ENCODE measurements at regions not wholly inside any gene's neighbourhood (a gene's known extent, or its start where the extent isn't known, plus 50 kb on each side); places are given as distances from the start of the nearest gene placed in this dataset.
"Not testable (repeated sequence)": the region's sequence is repeated elsewhere in the genome, so short reads cannot be mapped to it uniquely, and the experiment has no call there.

GRCh38 chr3:34567266-34567665 is 768.8 kb downstream of the PDCD6IP start:
- no peak for DNase-seq

- DNase-seq: no peak
Measured at GRCh38 chr3:34568766-34569165, 770.3 kb downstream of the PDCD6IP start.

GRCh38 chr3:34569437-34569836 is 771.0 kb downstream of the PDCD6IP start:
- DNase-seq: no peak

GRCh38 chr3:34570916-34571705 is 772.7 kb downstream of the PDCD6IP start:
- DNase-seq: no peak

GRCh38 chr3:34571714-34572113 is 773.3 kb downstream of the PDCD6IP start:
- DNase-seq: no peak

GRCh38 chr3:34575776-34576175 is 777.3 kb downstream of the PDCD6IP start:
- DNase-seq: no peak

GRCh38 chr3:34582055-34582454 is 783.6 kb downstream of the PDCD6IP start:
- DNase-seq: no peak

- DNase-seq: no peak
Measured at GRCh38 chr3:34583451-34583850, 785.0 kb downstream of the PDCD6IP start.

GRCh38 chr3:34584971-34585370 is 786.5 kb downstream of the PDCD6IP start:
- DNase-seq: no peak

- no peak for DNase-seq
Measured at GRCh38 chr3:34599595-34599994, 801.2 kb downstream of the PDCD6IP start.

GRCh38 chr3:34619990-34620389 is 821.6 kb downstream of the PDCD6IP start:
- DNase-seq: no peak

GRCh38 chr3:34626699-34627098 is 828.3 kb downstream of the PDCD6IP start:
- no peak for DNase-seq

- DNase-seq: no peak
Measured at GRCh38 chr3:34634939-34635338, 836.5 kb downstream of the PDCD6IP start.

- no peak for DNase-seq
Measured at GRCh38 chr3:34635352-34635850, 837.0 kb downstream of the PDCD6IP start.

GRCh38 chr3:34646911-34647460 is 848.6 kb downstream of the PDCD6IP start:
- no peak for DNase-seq

GRCh38 chr3:34650131-34650530 is 851.7 kb downstream of the PDCD6IP start:
- no peak for DNase-seq

GRCh38 chr3:34668915-34669314 is 870.5 kb downstream of the PDCD6IP start:
- DNase-seq: no peak

GRCh38 chr3:34669490-34669889 is 871.1 kb downstream of the PDCD6IP start:
- DNase-seq: no peak

GRCh38 chr3:34675383-34676120 is 877.1 kb downstream of the PDCD6IP start:
- DNase-seq: no peak

- DNase-seq: peak; percentile 24
Measured at GRCh38 chr3:34676436-34676835, 878.0 kb downstream of the PDCD6IP start.

GRCh38 chr3:34678575-34678974 is 880.1 kb downstream of the PDCD6IP start:
- DNase-seq: no peak

- not testable (repeated sequence) for DNase-seq
Measured at GRCh38 chr3:34679055-34679454, 880.6 kb downstream of the PDCD6IP start.

- DNase-seq: no peak
Measured at GRCh38 chr3:34683851-34684250, 885.4 kb downstream of the PDCD6IP start.

GRCh38 chr3:34686541-34686940 is 888.1 kb downstream of the PDCD6IP start:
- DNase-seq: no peak
